Islet of Langerhans (tissue), 1 donor: ENCODE measurements at regions not wholly inside any gene's neighbourhood (a gene's known extent, or its start where the extent isn't known, plus 50 kb on each side); places are given as distances from the start of the nearest gene placed in this dataset.

Experiments
- FAIRE-seq: peaks from one replicate; lab custom pipeline; 2011; peaks lifted over from hg19 to GRCh38; lab: Jason Lieb, UNC

- FAIRE-seq = no peak
These were observed 232.3 kb upstream of the IRX2 start for GRCh38 chr5:2983583-2984300.

- no peak for FAIRE-seq
These were observed 230.2 kb upstream of the IRX2 start for GRCh38 chr5:2981652-2982051.

GRCh38 chr5:2981035-2981434 is 229.6 kb upstream of the IRX2 start:
- FAIRE-seq = no peak

GRCh38 chr5:2960294-2960693 is 208.8 kb upstream of the IRX2 start:
- no peak for FAIRE-seq

GRCh38 chr5:2958976-2959375 is 207.5 kb upstream of the IRX2 start:
- no peak for FAIRE-seq

- no peak for FAIRE-seq
These were observed 197.4 kb upstream of the IRX2 start for GRCh38 chr5:2948875-2949274.

GRCh38 chr5:2946315-2946714 is 194.8 kb upstream of the IRX2 start:
- no peak for FAIRE-seq

GRCh38 chr5:2936413-2936812 is 184.9 kb upstream of the IRX2 start:
- FAIRE-seq = no peak

- FAIRE-seq = no peak
These were observed 178.3 kb upstream of the IRX2 start for GRCh38 chr5:2929779-2930178.

- FAIRE-seq = no peak
These were observed 170.2 kb upstream of the IRX2 start for GRCh38 chr5:2921651-2922050.

- no peak for FAIRE-seq
These were observed 169.7 kb upstream of the IRX2 start for GRCh38 chr5:2921176-2921575.

- no peak for FAIRE-seq
These were observed 168.8 kb upstream of the IRX2 start for GRCh38 chr5:2920312-2920711.

- FAIRE-seq = no peak
These were observed 168.0 kb upstream of the IRX2 start for GRCh38 chr5:2919310-2920018.

- no peak for FAIRE-seq
These were observed 166.0 kb upstream of the IRX2 start for GRCh38 chr5:2917524-2917923.

GRCh38 chr5:2917093-2917492 is 165.6 kb upstream of the IRX2 start:
- no peak for FAIRE-seq

- FAIRE-seq = no peak
These were observed 164.7 kb upstream of the IRX2 start for GRCh38 chr5:2916076-2916682.

- FAIRE-seq = no peak
These were observed 163.6 kb upstream of the IRX2 start for GRCh38 chr5:2914981-2915484.

- no peak for FAIRE-seq
These were observed 162.7 kb upstream of the IRX2 start for GRCh38 chr5:2914022-2914661.

- FAIRE-seq = no peak
These were observed 161.8 kb upstream of the IRX2 start for GRCh38 chr5:2913281-2913680.

GRCh38 chr5:2912741-2913140 is 161.3 kb upstream of the IRX2 start:
- FAIRE-seq = no peak

GRCh38 chr5:2910401-2911175 is 159.1 kb upstream of the IRX2 start:
- no peak for FAIRE-seq

- FAIRE-seq = no peak
These were observed 157.6 kb upstream of the IRX2 start for GRCh38 chr5:2909035-2909434.
